GM23338 (cell line): ENCODE measurements at regions not wholly inside any gene's neighbourhood (a gene's known extent, or its start where the extent isn't known, plus 50 kb on each side); places are given as distances from the start of the nearest gene placed in this dataset.

ENCODE experiments used
- ATAC-seq: fragments of 200-7000 bp; cut with Tn5 transposase; 3 replicates; pipeline ENCODE4 v1.9.1; 2020
- DNase-seq: peaks from one replicate; pipeline ENCODE4 v3.0.0-alpha.2; 2015; ENCODE audit warnings: low spot score
- H2AFZ ChIP-seq: fragments of 200-600 bp; sonication (generic); 2 replicates; pipeline ENCODE4 v1.8.0; 2016; ENCODE audit warnings: antibody characterized with exemption, mild to moderate bottlenecking, moderate library complexity
- H3F3A ChIP-seq: fragments of 200-600 bp; sonication (generic); replicated peaks from 2 replicates; pipeline ENCODE4 v1.8.0; 2017; ENCODE audit warnings: antibody characterized with exemption, mixed run types, low read depth
- H3K27ac ChIP-seq: fragments of 200-600 bp; sonication (generic); 2 replicates; pipeline ENCODE4 v1.6.1; 2016; ENCODE audit warnings: low read depth
- H3K27me3 ChIP-seq: fragments of 200-600 bp; sonication (generic); 2 replicates; pipeline ENCODE4 v1.8.0; 2016; ENCODE audit warnings: mild to moderate bottlenecking, mixed run types, moderate library complexity; ENCODE audit not compliant: insufficient read depth
- H3K36me3 ChIP-seq: fragments of 200-600 bp; sonication (generic); 2 replicates; pipeline ENCODE4 v1.8.0; 2016; ENCODE audit warnings: mild to moderate bottlenecking; ENCODE audit not compliant: insufficient read depth
- H3K4me1 ChIP-seq: fragments of 200-600 bp; sonication (generic); 2 replicates; pipeline ENCODE4 v1.8.0; 2016; ENCODE audit warnings: mild to moderate bottlenecking, moderate library complexity; ENCODE audit not compliant: insufficient read depth
- H3K4me2 ChIP-seq: fragments of 200-600 bp; sonication (generic); 2 replicates; pipeline ENCODE4 v1.7.1; 2017; ENCODE audit warnings: mixed run types
- H3K4me3 ChIP-seq: fragments of 200-600 bp; sonication (generic); 2 replicates; pipeline ENCODE4 v1.6.1; 2016; ENCODE audit warnings: mixed run types
- H3K79me2 ChIP-seq: fragments of 200-600 bp; sonication (generic); replicated peaks from 2 replicates; pipeline ENCODE4 v1.8.0; 2017; ENCODE audit warnings: mild to moderate bottlenecking; ENCODE audit not compliant: insufficient read depth
- H3K9me2 ChIP-seq: fragments of 200-600 bp; sonication (generic); 2 replicates; pipeline ENCODE4 v1.8.0; 2017; ENCODE audit not compliant: insufficient read depth
- H4K20me1 ChIP-seq: fragments of 200-600 bp; sonication (generic); replicated peaks from 2 replicates; pipeline ENCODE4 v1.8.0; 2017; ENCODE audit warnings: mild to moderate bottlenecking; ENCODE audit not compliant: insufficient read depth
- H3K27ac Mint-ChIP-seq: 2 replicates; pipeline ENCODE4 v1.8.0; 2020; ENCODE audit warnings: inconsistent platforms, mild to moderate bottlenecking, moderate library complexity, mixed read lengths
- H3K27me3 Mint-ChIP-seq: 3 replicates; pipeline ENCODE4 v1.8.0; 2022; ENCODE audit warnings: low read depth, mild to moderate bottlenecking, moderate library complexity, mixed read lengths, inconsistent platforms; ENCODE audit not compliant: insufficient read depth, poor library complexity
- H3K36me3 Mint-ChIP-seq: 3 replicates; pipeline ENCODE4 v1.8.0; 2021; ENCODE audit warnings: low read depth, mild to moderate bottlenecking, inconsistent platforms, moderate library complexity, mixed read lengths
- H3K4me1 Mint-ChIP-seq: 3 replicates; pipeline ENCODE4 v1.8.0; 2020; ENCODE audit warnings: mild to moderate bottlenecking, inconsistent platforms, mixed read lengths
- H3K4me3 Mint-ChIP-seq: 3 replicates; pipeline ENCODE4 v1.8.0; 2021; ENCODE audit warnings: moderate library complexity, mild to moderate bottlenecking, inconsistent platforms, mixed read lengths
- H3K9me3 Mint-ChIP-seq: 3 replicates; pipeline ENCODE4 v1.8.0; 2020; ENCODE audit warnings: moderate library complexity, mild to moderate bottlenecking, inconsistent platforms, mixed read lengths
- CREB1 ChIP-seq: fragments of 250-450 bp; sonication (Bioruptor Pico); IDR thresholded peaks from 2 replicates; pipeline ENCODE4 v1.5.0; 2020; ENCODE audit warnings: low read depth, mild to moderate bottlenecking, moderate library complexity
- EZH2 ChIP-seq: fragments of 200-600 bp; sonication (generic); IDR thresholded peaks from one replicate; pipeline ENCODE4 v1.8.0; 2017; ENCODE audit warnings: antibody characterized with exemption, mild to moderate bottlenecking, low read depth; ENCODE audit not compliant: unreplicated experiment
- EZH2phosphoT487 ChIP-seq: fragments of 200-600 bp; sonication (generic); IDR thresholded peaks from one replicate; pipeline ENCODE4 v1.8.1; 2018; ENCODE audit warnings: antibody characterized with exemption; ENCODE audit not compliant: unreplicated experiment
- JUNB ChIP-seq: IDR thresholded peaks from one replicate; pipeline ENCODE4 v1.6.1; 2016; ENCODE audit warnings: antibody characterized with exemption; ENCODE audit not compliant: unreplicated experiment
- NANOG ChIP-seq: IDR thresholded peaks from 2 replicates; pipeline ENCODE4 v1.6.1; 2016; ENCODE audit warnings: antibody characterized with exemption, borderline replicate concordance
- POLR2AphosphoS5 ChIP-seq: IDR thresholded peaks from 2 replicates; pipeline ENCODE4 v1.6.1; 2016; ENCODE audit warnings: antibody characterized with exemption, low read depth
- STAT1 ChIP-seq: IDR thresholded peaks from one replicate; pipeline ENCODE4 v1.6.1; 2016; ENCODE audit warnings: antibody characterized with exemption; ENCODE audit not compliant: unreplicated experiment
- ZNF114 ChIP-seq: fragments of 250-450 bp; sonication (Bioruptor Pico); IDR thresholded peaks from 2 replicates; pipeline ENCODE4 v1.5.0; 2020; ENCODE audit warnings: mild to moderate bottlenecking, moderate library complexity
- ZNF331 ChIP-seq: fragments of 250-450 bp; sonication (Bioruptor Pico); IDR thresholded peaks from 2 replicates; pipeline ENCODE4 v1.5.0; 2020; ENCODE audit warnings: low read depth, mild to moderate bottlenecking, moderate library complexity
- TF ChIP-seq, protein P1 (sequence below): IDR thresholded peaks from one replicate; pipeline ENCODE4 v1.6.1; 2018; ENCODE audit warnings: antibody characterized with exemption; ENCODE audit not compliant: unreplicated experiment
- TF ChIP-seq, protein P2 (sequence below): fragments of 250-450 bp; sonication (Bioruptor Pico); IDR thresholded peaks from 2 replicates; pipeline ENCODE4 v1.5.0; 2020; ENCODE audit warnings: mild to moderate bottlenecking, moderate library complexity
- TF ChIP-seq, protein P3 (sequence below): IDR thresholded peaks from 2 replicates; pipeline ENCODE4 v1.6.1; 2016; ENCODE audit warnings: antibody characterized with exemption
- TF ChIP-seq, protein P4 (sequence below), 2 experiments: fragments of 200-600 bp in 1 of 2; sonication (generic) in 1 of 2; conservative IDR thresholded peaks; 2 replicates each; pipeline versions ENCODE4 v1.5.1 to v1.6.1; 2016 to 2017; ENCODE audit warnings: antibody characterized with exemption in 2 of 2, low read depth in 2 of 2, mild to moderate bottlenecking in 2 of 2, moderate library complexity in 1 of 2

DNA sequence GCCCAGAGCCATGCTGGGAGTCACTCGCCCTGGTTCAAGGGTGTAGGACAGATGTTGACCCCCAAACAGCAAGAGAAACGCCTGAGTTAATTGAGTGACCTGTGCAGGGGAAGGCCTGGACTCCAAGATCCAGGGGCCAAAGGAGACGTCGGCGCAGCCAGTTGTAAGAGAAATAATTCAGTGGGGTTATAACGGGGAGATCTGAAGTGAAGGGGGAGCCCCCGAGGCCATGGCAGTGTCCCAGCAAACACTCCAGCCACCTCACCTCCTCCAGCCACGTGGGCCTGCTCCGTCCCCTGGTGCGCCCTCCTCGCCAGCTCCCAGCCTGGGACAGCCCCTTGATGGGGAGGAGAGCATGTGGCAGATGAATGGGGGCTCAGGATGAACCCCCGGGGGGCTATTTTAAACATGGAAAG lies 130.7 kb upstream of the GPC1 start:
- Histone ChIP-seq H3F3A (no peaks in the 10 kb centered on the region), H4K20me1 (no peaks in the 10 kb centered on the region), H2AFZ (no peak overlapping the region), H3K36me3 (no peaks in the 10 kb centered on the region), H3K27ac (no peak overlapping the region), H3K9me2 (0 out of 2 replicates have a peak, but pooled peaks cover 3% of the 10 kb centered on the region), H3K4me2 (no peak overlapping the region), H3K4me1 (no peaks in the 10 kb centered on the region), H3K4me3 (no peak overlapping the region), H3K79me2 (no peaks in the 10 kb centered on the region), H3K27me3 (no peaks in the 10 kb centered on the region)
- ATAC-seq (peak; percentile 29; the same call in 2 of the 3 replicates), DNase-seq (no peak)
- H3K9me3 Mint-ChIP-seq = no peaks in the 10 kb centered on the region
- H3K27me3 Mint-ChIP-seq = peaks cover 5% of the 10 kb centered on the region
- no peak overlapping the region for H3K27ac Mint-ChIP-seq
- no peak overlapping the region for H3K4me3 Mint-ChIP-seq
- peaks cover 6% of the 10 kb centered on the region for H3K4me1 Mint-ChIP-seq
- TF ChIP-seq, protein P1, sequence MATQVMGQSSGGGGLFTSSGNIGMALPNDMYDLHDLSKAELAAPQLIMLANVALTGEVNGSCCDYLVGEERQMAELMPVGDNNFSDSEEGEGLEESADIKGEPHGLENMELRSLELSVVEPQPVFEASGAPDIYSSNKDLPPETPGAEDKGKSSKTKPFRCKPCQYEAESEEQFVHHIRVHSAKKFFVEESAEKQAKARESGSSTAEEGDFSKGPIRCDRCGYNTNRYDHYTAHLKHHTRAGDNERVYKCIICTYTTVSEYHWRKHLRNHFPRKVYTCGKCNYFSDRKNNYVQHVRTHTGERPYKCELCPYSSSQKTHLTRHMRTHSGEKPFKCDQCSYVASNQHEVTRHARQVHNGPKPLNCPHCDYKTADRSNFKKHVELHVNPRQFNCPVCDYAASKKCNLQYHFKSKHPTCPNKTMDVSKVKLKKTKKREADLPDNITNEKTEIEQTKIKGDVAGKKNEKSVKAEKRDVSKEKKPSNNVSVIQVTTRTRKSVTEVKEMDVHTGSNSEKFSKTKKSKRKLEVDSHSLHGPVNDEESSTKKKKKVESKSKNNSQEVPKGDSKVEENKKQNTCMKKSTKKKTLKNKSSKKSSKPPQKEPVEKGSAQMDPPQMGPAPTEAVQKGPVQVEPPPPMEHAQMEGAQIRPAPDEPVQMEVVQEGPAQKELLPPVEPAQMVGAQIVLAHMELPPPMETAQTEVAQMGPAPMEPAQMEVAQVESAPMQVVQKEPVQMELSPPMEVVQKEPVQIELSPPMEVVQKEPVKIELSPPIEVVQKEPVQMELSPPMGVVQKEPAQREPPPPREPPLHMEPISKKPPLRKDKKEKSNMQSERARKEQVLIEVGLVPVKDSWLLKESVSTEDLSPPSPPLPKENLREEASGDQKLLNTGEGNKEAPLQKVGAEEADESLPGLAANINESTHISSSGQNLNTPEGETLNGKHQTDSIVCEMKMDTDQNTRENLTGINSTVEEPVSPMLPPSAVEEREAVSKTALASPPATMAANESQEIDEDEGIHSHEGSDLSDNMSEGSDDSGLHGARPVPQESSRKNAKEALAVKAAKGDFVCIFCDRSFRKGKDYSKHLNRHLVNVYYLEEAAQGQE = no peak
- TF ChIP-seq, protein P2, sequence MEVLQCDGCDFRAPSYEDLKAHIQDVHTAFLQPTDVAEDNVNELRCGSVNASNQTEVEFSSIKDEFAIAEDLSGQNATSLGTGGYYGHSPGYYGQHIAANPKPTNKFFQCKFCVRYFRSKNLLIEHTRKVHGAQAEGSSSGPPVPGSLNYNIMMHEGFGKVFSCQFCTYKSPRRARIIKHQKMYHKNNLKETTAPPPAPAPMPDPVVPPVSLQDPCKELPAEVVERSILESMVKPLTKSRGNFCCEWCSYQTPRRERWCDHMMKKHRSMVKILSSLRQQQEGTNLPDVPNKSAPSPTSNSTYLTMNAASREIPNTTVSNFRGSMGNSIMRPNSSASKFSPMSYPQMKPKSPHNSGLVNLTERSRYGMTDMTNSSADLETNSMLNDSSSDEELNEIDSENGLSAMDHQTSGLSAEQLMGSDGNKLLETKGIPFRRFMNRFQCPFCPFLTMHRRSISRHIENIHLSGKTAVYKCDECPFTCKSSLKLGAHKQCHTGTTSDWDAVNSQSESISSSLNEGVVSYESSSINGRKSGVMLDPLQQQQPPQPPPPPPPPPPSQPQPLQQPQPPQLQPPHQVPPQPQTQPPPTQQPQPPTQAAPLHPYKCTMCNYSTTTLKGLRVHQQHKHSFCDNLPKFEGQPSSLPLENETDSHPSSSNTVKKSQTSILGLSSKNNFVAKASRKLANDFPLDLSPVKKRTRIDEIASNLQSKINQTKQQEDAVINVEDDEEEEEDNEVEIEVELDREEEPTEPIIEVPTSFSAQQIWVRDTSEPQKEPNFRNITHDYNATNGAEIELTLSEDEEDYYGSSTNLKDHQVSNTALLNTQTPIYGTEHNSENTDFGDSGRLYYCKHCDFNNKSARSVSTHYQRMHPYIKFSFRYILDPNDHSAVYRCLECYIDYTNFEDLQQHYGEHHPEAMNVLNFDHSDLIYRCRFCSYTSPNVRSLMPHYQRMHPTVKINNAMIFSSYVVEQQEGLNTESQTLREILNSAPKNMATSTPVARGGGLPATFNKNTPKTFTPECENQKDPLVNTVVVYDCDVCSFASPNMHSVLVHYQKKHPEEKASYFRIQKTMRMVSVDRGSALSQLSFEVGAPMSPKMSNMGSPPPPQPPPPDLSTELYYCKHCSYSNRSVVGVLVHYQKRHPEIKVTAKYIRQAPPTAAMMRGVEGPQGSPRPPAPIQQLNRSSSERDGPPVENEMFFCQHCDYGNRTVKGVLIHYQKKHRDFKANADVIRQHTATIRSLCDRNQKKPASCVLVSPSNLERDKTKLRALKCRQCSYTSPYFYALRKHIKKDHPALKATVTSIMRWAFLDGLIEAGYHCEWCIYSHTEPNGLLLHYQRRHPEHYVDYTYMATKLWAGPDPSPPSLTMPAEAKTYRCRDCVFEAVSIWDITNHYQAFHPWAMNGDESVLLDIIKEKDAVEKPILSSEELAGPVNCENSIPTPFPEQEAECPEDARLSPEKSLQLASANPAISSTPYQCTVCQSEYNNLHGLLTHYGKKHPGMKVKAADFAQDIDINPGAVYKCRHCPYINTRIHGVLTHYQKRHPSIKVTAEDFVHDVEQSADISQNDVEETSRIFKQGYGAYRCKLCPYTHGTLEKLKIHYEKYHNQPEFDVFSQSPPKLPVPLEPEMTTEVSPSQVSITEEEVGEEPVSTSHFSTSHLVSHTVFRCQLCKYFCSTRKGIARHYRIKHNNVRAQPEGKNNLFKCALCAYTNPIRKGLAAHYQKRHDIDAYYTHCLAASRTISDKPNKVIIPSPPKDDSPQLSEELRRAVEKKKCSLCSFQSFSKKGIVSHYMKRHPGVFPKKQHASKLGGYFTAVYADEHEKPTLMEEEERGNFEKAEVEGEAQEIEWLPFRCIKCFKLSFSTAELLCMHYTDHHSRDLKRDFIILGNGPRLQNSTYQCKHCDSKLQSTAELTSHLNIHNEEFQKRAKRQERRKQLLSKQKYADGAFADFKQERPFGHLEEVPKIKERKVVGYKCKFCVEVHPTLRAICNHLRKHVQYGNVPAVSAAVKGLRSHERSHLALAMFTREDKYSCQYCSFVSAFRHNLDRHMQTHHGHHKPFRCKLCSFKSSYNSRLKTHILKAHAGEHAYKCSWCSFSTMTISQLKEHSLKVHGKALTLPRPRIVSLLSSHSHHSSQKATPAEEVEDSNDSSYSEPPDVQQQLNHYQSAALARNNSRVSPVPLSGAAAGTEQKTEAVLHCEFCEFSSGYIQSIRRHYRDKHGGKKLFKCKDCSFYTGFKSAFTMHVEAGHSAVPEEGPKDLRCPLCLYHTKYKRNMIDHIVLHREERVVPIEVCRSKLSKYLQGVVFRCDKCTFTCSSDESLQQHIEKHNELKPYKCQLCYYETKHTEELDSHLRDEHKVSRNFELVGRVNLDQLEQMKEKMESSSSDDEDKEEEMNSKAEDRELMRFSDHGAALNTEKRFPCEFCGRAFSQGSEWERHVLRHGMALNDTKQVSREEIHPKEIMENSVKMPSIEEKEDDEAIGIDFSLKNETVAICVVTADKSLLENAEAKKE (CRISPR knock-in tag) = no peak
- TF ChIP-seq STAT1 (no peak), EZH2phosphoT487 (no peak), CREB1 (no peak), ZNF331 (CRISPR knock-in tag) (no peak), JUNB (no peak), POLR2AphosphoS5 (no peak), EZH2 (no peak), ZNF114 (no peak), NANOG (no peak)
- TF ChIP-seq, protein P3, sequence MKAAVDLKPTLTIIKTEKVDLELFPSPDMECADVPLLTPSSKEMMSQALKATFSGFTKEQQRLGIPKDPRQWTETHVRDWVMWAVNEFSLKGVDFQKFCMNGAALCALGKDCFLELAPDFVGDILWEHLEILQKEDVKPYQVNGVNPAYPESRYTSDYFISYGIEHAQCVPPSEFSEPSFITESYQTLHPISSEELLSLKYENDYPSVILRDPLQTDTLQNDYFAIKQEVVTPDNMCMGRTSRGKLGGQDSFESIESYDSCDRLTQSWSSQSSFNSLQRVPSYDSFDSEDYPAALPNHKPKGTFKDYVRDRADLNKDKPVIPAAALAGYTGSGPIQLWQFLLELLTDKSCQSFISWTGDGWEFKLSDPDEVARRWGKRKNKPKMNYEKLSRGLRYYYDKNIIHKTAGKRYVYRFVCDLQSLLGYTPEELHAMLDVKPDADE = no peak
- TF ChIP-seq, protein P4, sequence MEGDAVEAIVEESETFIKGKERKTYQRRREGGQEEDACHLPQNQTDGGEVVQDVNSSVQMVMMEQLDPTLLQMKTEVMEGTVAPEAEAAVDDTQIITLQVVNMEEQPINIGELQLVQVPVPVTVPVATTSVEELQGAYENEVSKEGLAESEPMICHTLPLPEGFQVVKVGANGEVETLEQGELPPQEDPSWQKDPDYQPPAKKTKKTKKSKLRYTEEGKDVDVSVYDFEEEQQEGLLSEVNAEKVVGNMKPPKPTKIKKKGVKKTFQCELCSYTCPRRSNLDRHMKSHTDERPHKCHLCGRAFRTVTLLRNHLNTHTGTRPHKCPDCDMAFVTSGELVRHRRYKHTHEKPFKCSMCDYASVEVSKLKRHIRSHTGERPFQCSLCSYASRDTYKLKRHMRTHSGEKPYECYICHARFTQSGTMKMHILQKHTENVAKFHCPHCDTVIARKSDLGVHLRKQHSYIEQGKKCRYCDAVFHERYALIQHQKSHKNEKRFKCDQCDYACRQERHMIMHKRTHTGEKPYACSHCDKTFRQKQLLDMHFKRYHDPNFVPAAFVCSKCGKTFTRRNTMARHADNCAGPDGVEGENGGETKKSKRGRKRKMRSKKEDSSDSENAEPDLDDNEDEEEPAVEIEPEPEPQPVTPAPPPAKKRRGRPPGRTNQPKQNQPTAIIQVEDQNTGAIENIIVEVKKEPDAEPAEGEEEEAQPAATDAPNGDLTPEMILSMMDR (conservative IDR thresholded peaks at IDR 0.05; ENCODE audit: low read depth in 2 of 2) = no peak
- H3K36me3 Mint-ChIP-seq = no peaks in the 10 kb centered on the region
